NCI-H510A treated with DMSO at 0.1 percent for 48 hours (cell line): ENCODE measurements at regions not wholly inside any gene's neighbourhood (a gene's known extent, or its start where the extent isn't known, plus 50 kb on each side); places are given as distances from the start of the nearest gene placed in this dataset.
"Not testable (repeated sequence)": the region's sequence is repeated elsewhere in the genome, so short reads cannot be mapped to it uniquely, and the experiment has no call there.

ENCODE experiments used
- DNase-seq: peaks from one replicate; lab custom pipeline; 2025; lab: John Stamatoyannopoulos, UW

DNA sequence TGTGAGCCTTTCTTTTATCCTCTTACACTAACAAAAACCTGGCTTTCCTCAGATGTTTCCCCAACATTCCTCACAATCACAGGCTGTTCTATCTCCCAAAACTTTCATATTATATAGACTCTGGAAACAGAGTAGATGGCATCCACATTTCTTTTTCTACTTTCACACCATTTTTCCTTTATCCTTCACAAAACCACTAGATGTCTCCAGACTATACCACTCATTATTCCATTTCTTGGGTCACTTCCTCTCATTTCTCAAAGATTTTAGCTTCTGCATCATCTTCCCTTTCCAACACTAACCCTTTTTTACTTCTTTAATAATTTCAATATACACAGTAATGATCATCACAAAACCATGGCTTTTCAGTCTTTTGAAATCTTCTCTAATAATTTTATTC is 286.0 kb upstream of the DEPDC1 start:
- no peak for DNase-seq

DNA sequence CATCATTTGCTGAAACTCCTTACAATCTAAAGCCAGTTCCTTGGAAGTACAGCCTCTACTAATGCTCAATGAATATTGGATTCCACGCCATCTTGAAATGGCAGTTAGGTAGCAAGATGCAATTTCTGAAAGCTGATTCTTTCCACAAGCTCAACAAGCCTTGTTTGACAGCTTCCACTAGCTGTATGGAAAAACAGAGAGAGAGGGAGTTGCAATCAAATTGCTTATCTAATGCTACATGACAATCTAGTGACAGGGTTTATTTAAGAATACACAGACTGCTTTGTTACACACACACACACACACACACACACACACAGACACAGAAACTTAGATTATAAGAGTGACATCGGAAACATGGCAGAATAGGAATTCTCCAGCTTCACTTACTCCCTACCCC is 288.4 kb upstream of the DEPDC1 start:
- no peak for DNase-seq

DNA sequence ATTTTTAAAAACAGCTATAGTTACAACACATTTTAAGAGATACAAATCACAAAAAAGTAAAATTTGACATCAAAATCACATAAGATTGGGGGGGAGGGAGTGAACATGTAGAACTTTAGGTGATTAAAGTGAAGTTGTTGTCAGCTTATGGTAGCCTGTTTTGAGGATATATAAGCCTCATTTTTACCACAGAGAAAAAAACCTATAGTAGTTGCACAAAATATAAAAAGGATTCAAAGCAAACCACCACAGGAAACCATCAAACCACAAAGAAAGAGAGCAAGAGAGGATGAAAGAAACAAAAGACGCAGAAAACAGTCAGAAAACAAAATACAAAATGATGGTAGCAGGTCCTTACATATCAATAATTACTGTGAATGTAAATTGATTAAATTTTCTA is 291.9 kb upstream of the DEPDC1 start:
- DNase-seq = no peak

DNA sequence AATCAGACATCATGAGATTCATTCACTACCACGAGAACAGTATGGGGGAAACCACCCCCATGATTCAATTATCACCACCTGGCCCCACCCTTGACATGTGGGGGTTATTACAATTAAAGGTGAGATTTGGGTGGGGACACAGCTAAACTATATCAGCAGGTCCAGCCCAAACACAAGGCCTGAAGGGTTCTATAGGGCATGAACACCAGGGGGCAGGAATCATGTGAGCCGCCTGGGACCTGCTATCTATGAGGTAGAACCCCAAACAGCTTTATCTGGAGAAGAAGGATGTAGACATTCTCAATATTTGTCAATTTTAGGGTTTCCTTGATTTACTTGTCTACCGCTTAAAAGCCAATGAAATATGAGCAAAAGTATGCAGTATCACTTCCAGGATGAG is 294.9 kb upstream of the DEPDC1 start:
- DNase-seq = no peak

DNA sequence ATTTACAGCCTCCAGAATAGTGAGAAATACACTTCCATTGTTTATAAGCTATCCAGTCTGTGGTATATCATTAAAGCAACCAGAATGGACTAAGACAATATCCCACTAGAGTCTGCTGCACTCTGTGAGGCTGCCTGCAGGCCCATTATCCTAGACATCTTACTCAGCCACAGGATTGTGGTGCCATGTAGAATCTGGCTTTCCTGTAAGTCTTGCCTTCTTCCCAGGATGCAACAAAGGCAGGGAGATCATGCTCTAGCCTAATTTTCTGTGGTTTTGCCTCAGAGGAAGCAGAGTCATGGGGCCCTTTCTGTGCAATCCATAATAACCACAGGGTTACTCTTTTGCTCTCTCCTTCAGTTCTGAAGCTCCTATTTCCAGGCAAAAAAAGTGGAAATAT is 299.1 kb upstream of the DEPDC1 start:
- DNase-seq = no peak

DNA sequence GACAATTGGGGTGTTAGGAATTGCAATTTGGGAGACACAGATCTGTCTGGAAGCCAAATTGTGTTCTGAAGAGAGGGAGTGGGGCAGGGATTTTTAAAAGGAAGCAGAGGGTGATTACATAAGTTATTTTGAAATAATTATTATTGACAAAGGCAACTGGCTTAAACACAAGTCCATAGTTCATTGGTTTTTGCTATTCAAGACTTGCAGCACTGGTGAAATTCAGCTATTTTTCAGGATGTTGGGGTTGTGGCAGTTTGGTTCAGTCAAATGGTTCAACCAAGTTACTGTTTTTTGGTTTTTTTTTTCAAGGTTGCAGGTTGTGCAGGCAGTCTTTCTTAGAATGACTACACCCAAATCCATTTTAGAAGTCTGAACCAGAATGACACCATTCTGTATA is 300.0 kb upstream of the DEPDC1 start:
- DNase-seq = no peak

DNA sequence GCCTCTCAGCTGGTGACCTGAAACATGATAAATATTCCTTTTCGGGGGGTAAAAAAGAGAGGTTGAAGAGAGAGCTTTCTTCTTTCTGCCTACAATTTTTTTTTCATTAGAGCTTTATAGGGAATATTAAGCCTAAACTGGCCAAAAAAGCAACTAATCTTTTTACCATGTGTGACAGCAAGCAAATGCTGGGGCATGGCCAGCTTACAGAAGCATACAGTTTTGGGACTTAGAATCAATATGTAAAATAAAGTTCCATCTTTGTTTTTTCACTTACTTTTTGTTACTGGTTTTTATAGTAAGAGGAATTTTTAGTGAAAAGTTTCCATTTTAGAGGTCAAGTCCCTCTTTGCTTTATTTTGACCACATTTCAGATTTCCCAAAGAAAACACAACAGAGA is 301.2 kb upstream of the DEPDC1 start:
- DNase-seq = no peak

DNA sequence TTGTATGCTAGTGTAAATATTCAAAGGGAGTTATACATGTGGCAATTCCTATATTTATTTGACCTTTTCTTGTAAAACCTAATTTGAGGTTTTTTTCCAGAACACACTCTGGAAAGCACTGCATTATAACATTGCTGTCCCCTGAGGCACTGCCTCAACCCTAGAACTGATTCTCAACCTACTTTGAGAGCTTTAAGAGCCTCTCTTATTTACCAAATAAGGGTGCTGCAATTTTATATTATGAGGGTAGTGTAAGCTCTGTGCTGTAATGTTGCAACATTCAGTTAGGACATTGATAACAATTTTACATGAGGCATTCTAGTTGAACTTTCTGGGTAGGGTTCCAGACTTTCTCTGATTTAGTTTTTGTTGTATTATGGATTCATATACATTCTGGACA is 302.2 kb upstream of the DEPDC1 start:
- no peak for DNase-seq

DNA sequence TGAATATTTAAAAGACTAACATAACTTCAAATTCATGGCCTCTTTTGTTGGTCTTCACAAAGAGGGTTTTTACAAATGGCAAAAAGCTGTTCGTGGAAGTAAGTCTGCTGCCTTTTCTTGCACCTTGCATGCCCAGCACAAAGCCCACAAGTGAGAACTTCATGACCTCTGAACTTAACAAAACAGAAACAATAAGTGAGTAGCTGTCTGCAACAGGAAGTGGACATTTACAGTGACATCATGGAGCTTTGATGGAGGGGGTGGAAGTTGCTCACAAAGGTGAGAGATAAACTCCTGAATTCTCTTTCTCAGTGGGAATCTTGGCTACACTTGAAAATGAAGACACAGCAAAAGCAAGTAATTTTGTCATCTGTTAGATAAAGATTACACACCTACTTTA is 303.3 kb upstream of the DEPDC1 start:
- no peak for DNase-seq

DNA sequence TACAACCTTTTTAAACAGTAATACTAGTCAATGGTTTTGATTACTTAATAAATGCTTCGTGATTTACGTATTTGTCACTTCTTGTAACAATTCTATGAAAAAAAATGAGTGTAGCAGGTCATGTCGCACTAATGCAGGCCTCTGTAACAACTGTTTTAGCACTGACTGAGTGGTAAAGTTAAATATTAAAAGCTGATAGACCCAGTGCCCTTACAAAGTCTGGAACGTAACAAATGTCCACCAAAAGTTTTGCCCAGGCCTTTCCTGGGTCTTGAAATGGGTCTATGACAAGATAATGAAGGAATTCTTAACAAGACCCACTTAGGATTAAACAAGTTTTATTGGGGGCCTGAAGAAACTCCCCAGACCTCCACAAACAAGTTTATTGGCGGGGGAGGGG is 304.6 kb upstream of the DEPDC1 start:
- no peak for DNase-seq

DNA sequence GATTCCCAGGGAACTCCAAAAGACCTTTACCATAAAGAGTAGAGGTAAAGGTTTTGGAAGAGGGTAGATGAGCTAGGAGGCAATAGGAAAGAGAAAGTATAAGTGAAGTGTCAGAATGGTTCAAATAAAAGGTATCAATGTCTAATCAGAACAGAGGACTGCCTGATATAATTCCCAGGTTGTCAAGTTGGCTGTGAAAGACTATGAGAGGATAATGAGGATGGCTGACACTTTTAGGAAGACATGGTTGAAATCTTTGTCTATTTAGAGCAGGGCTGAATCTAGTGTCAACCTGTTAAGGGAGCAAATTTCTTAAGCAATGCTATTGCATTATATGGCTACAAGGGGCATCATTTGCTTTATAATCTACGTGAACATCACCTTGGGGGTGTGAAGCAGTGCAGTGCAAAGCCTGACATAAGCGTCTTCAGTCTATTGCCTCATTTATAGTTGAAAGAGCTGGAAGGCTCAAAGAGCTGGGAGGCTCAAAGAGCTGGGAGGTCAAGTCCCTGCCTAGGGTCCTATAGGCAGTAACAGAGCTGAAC is 308.3 kb upstream of the DEPDC1 start:
- no peak for DNase-seq

DNA sequence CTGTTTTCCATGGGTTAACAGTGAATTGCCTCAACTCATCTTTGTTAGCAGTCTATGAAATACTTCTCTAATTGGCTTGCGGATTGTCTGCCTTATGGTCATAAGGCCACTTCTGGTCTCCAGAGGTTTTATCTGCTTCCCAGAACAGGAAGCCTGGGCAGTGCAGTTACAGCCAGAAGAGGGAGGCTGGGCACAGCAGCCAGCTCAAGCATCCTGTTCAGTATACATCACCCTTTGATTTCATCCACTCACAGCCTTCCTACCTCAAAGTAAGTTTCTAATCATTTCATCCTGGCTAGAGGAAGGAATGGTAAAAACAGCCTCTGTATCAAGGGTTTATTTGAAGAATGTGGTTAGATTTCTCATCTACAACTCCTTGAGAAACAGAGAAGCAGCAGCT is 311.5 kb upstream of the DEPDC1 start:
- peak; percentile 24 for DNase-seq

DNA sequence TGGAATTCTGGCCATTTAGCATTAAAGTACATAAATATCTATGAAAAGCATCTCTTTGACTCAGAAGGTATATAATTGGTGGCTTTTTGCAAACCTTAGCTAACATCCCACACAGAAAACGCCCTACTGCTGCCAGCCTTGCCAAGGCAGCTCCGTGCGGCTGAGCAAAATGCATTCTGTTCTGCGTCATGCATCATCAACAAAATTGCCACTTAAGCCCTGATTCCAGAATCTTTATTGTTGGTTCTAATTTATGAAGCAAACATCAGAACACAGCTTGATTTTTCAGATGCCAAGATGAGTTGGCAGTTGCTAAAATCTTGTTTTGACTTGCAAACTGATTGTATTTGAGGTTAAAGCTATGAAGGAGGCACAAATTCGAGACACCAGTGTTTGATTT is 314.9 kb upstream of the DEPDC1 start:
- no peak for DNase-seq

DNA sequence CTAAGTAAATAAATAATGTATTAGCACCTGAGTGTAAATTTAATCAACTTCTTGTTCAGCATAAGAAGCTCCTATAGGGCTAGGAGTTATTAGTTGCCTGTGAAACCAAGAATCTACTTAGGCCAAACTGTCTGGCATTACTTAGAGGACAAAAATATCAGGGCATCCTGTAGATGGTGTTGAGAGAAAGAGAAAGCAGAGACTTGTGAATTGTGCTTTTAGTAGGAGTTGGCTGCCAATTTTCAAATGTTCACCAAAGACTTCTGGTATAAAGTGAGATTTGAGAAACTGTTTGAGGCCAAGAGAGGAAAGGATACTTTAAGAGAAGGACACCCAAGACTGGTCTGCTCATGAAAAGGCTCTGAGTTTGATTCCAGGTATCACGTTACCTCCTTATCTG is 315.5 kb upstream of the DEPDC1 start:
- no peak for DNase-seq

DNA sequence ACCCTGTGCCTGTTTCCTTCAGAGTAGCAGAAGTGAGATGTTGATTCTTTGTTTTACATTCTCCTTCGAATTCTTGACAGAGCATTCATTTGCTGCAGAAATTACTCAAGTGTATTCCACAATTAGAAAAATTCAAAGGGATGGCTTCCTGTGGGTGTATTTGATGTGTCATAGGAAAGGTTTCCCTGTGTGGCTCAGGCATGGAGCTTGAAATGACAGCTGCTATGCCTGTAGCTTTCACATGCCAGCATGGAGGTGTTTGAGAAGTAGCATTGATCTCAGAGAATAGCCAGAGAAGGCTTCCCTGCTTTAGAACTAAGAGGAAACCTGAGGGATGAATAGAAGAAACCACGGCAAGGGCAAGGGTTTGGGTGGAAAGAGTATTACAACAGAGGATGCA is 317.2 kb upstream of the DEPDC1 start:
- DNase-seq = no peak

DNA sequence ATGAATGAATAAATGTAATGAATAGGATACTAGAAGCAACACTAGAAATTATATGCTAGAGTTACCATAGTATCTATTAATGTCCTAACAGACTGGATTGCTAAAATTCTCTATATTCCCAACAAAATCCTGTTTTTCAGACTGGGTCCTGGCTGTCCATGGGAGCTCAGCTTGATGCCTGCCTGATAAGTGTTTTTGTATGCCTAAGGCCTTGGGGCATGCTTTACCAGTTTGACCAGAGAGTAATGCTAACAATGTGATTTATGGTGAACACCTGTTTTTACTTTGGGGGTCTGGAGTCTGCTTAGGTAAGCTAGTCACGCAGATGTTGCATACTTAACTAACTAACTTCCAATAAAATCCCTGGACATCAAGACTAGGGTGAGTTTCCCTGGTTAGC is 318.8 kb upstream of the DEPDC1 start:
- DNase-seq = no peak

DNA sequence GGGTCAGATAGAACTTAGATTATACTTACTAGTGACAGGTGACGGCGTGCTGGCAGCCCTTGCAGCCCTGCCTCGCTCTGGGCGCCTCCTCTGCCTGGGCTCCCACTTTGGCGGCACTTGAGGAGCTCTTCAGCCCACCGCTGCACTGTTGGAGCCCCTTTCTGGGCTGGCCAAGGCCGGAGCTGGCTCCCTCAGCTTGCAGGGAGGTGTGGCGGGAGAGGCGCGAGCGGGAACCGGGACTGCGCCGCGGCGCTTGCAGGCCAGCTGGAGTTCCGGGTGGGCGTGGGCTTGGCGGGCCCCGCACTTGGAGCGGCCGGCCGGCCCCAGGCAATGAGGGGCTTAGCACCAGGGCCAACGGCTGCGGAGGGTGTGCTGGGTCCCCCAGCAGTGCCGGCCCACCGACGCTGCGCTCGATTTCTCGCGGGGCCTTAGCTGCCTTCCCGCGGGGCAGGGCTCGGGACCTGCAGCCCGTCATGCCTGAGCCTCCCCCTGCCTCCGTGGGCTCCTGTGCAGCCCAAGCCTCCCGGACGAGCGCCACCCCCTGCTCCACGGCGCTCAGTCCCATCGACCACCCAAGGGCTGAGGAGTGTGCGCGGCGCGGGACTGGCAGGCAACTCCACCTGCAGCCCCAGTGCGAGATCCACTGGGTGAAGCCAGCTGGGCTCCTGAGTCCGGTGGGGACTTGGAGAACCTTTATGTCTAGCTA is 320.8 kb upstream of the DEPDC1 start:
- not testable (repeated sequence) for DNase-seq

DNA sequence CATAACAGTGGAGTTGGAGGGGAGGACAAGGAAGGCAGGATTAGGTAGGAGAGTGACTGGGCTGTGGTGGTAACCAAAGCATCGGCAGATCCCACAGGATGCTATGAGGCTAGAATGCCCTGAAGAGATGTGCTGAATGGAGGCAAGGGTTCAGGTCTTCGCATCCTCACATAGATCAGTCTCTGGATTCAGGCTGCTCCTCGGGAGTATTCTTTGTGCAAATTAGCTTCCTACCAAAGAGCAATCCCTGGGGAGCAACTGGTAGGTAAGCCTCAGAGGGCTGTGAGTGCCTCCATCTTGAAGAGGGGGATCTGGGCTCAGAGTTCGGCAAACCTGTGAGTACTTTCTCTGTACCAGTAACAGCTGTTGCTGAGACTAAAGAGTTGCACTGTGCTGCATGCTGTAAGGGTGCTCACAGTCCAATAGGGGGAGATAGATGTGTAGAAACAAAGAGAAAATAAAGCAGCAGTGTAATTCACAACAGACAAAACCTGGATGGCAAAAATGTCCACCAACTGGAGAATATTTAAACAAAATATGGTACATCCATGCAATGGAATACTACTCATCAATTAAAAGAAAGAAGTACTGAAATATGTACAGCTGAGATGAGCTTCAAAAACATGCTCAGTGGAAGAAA is 322.4 kb upstream of the DEPDC1 start:
- peak; percentile 73 for DNase-seq

DNA sequence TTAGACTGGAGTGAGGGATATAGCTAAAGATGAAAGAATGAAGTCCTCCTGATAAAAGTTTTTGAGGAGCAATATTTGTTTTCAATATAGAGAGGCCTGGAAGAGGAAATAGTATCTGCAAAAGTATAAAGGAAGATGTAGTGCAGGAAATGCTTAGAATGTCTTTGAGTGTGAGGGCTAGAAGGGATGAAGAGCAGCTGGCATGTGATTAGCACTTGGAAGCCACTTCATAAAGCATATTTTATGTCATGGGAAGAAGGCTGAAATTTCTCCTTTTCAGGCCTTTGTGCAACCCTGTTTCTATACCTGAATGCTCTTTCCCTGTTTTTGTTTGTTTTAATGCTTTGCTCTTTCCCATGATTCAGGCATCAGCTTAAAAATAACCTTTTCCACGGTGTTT is 323.3 kb upstream of the DEPDC1 start:
- peak; percentile 65 for DNase-seq

DNA sequence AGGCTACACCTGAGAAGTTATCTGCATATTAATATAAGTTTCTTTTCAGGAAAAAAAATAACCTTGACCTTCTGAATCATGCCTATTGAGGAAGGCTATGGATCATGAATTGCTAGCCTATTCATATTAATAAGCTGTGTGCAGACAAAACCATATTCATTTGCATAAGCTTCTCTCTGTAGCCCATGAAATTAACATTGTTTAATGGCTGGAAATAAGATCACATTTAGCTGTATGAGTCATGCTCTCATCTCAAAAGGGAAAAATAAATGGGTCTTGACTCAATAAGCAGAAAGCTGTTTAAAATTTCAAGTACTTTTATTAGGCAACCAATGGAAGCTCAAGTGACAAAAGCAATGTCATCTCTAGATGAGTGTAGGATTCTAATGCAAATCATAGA is 330.0 kb upstream of the DEPDC1 start:
- DNase-seq = no peak

DNA sequence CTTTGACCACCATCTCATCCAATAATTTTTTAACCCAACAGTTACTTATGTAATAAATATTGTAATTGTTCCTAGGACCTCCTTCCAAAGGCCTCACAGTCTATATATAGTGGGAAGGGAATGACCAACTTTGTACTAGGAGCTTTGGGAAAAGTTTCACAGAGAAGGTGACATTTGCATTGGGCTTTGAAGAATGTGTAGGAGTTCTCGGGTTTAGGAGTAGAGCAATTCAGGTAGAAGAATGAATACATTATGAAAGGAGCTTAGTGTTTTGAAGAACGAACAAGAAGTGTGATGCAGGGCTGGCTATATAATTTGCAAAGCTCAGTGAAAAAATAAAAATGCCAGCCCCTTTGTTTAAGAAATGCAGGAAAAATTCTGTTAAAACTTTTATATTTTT is 330.4 kb upstream of the DEPDC1 start:
- DNase-seq = no peak

DNA sequence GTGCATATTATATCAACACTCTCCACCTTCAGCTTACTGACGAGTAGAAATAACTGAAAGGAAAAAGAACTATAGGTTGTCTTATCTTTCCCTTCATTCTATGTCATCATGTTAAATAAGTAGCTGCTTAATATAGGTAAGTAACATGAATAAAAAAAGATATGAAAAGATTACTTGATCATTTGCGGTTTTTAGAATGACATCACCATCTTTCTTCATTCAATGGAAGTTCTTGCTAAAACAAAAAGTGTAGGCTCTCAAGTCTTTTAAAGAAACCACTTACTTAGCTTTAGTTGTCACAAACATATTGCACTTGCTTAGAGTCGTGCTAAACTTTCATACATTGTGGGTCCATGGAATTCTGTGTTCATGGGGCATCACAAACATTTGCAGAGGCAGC is 331.1 kb upstream of the DEPDC1 start:
- DNase-seq = no peak

DNA sequence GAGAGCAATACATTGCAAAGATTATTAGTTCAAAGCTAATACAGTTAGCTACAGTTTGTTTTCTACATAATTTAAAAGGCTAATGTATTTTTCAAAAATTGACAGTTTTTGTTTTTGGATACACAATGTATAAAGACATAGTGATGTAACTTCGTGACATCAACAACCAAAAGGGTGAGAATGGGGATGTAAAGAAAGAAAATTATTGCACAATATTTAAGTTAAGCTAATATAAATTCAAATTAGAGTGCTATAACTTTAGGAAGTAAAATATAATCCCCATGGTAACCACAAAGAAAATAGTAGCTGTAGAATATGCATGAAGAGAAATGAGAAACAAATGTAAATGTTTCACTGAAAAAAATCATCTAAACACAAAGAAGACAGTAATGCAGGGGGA is 334.4 kb upstream of the DEPDC1 start:
- no peak for DNase-seq

DNA sequence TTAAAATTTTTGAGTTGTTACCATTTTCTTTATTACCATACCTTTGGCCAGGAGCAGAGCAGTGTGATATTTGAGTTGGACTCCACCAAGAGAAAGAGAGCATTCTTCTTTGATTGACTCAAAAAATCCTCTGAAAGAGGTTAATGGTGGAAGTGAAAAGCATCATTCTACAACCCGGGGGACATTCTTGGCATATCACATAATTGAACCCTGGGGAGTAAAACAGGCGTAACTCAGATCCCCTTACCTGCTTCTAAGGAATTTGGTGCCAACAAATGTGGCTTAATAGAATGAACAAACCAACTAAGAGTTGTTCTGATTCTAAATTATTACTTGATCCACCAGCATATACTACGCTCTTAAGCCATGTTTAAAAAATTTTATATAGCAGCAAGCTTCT is 351.1 kb upstream of the DEPDC1 start:
- DNase-seq = no peak
